HL-60 (cell line): ENCODE measurements at regions not wholly inside any gene's neighbourhood (a gene's known extent, or its start where the extent isn't known, plus 50 kb on each side); places are given as distances from the start of the nearest gene placed in this dataset.

Source experiments
- GABPA ChIP-seq: IDR thresholded peaks from 2 replicates; pipeline ENCODE4 v1.6.1; 2012; ENCODE audit warnings: low read depth
- SPI1 ChIP-seq: IDR thresholded peaks from 2 replicates; pipeline ENCODE4 v1.6.1; 2012; ENCODE audit warnings: low read depth, mild to moderate bottlenecking, borderline replicate concordance
- TF ChIP-seq, protein P1 (sequence below): IDR thresholded peaks from one replicate; pipeline ENCODE4 v1.5.1; 2011; ENCODE audit warnings: low read length, control low read depth, inconsistent platforms; ENCODE audit not compliant: insufficient read depth

GRCh38 chr13:20350819-20351218 lies 118.7 kb upstream of the GJB6 start:
- TF ChIP-seq, protein P1, sequence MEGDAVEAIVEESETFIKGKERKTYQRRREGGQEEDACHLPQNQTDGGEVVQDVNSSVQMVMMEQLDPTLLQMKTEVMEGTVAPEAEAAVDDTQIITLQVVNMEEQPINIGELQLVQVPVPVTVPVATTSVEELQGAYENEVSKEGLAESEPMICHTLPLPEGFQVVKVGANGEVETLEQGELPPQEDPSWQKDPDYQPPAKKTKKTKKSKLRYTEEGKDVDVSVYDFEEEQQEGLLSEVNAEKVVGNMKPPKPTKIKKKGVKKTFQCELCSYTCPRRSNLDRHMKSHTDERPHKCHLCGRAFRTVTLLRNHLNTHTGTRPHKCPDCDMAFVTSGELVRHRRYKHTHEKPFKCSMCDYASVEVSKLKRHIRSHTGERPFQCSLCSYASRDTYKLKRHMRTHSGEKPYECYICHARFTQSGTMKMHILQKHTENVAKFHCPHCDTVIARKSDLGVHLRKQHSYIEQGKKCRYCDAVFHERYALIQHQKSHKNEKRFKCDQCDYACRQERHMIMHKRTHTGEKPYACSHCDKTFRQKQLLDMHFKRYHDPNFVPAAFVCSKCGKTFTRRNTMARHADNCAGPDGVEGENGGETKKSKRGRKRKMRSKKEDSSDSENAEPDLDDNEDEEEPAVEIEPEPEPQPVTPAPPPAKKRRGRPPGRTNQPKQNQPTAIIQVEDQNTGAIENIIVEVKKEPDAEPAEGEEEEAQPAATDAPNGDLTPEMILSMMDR: no peak
- no peak for TF ChIP-seq GABPA
- no peak for TF ChIP-seq SPI1
